Prostate gland (tissue), 2 donors: ENCODE measurements at regions not wholly inside any gene's neighbourhood (a gene's known extent, or its start where the extent isn't known, plus 50 kb on each side); places are given as distances from the start of the nearest gene placed in this dataset.

Experiments used
- POLR2A ChIP-seq: fragments of 450-650 bp; IDR thresholded peaks from one replicate; pipeline ENCODE4 v1.6.1; 2016; ENCODE audit warnings: antibody characterized with exemption, mild to moderate bottlenecking
- POLR2AphosphoS5 ChIP-seq: sonication (generic); formaldehyde crosslinking; IDR thresholded peaks from one replicate; pipeline ENCODE4 v1.6.1; 2017; ENCODE audit warnings: antibody characterized with exemption
- TF ChIP-seq, protein P1 (sequence below), 4 experiments: fragments of 200-600 bp in 2 of 4; fragments of 450-650 bp in 2 of 4; sonication (generic) in 2 of 4; IDR thresholded peaks; 1 replicate in 3 of 4; 2 replicates in 1 of 4; pipeline ENCODE4 v1.5.1; 2016 to 2019; ENCODE audit warnings: antibody characterized with exemption in 4 of 4, mild to moderate bottlenecking in 2 of 4, moderate library complexity in 2 of 4

DNA sequence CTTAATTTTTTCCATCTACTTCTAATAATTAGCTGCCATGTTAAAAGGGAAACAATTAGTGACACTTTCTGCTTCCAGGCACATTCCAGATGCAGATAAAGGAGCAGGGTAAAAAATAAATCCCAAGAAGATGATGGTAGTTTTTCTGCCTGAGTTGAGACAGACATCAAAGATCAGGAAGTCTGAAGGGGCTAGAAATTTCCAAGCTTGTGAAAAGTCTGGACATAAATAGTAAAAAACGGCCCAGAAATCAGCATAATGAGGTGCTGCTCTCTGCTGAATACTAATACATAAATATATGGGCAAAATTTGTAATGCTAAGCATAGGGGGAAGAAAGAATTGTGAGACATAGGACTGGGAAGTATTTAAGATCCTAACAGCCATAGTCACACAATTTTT, 460.0 kb upstream of the RGS18 start:
- TF ChIP-seq, protein P1, sequence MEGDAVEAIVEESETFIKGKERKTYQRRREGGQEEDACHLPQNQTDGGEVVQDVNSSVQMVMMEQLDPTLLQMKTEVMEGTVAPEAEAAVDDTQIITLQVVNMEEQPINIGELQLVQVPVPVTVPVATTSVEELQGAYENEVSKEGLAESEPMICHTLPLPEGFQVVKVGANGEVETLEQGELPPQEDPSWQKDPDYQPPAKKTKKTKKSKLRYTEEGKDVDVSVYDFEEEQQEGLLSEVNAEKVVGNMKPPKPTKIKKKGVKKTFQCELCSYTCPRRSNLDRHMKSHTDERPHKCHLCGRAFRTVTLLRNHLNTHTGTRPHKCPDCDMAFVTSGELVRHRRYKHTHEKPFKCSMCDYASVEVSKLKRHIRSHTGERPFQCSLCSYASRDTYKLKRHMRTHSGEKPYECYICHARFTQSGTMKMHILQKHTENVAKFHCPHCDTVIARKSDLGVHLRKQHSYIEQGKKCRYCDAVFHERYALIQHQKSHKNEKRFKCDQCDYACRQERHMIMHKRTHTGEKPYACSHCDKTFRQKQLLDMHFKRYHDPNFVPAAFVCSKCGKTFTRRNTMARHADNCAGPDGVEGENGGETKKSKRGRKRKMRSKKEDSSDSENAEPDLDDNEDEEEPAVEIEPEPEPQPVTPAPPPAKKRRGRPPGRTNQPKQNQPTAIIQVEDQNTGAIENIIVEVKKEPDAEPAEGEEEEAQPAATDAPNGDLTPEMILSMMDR (IDR thresholded peaks at IDR 0.05), result no peak
- TF ChIP-seq POLR2AphosphoS5 (no peak), POLR2A (no peak)
